Esophagus muscularis mucosa (tissue), 4 donors: ENCODE measurements at regions not wholly inside any gene's neighbourhood (a gene's known extent, or its start where the extent isn't known, plus 50 kb on each side); places are given as distances from the start of the nearest gene placed in this dataset.

ENCODE experiments used
- DNase-seq: peaks from one replicate; pipeline ENCODE4 v3.0.0-alpha.2; 2017; ENCODE audit errors: extremely low spot score
- H3K27ac ChIP-seq, 4 donors: fragments of 200-600 bp; sonication (generic); replicated peaks in 1 of 4; 1 replicate in 3 of 4; 2 replicates in 1 of 4; pipeline ENCODE4 v1.5.1; 2016 to 2019; ENCODE audit warnings: mild to moderate bottlenecking in 1 of 4
- H3K27me3 ChIP-seq, 4 donors: fragments of 200-600 bp; sonication (generic); one replicate each; pipeline versions ENCODE4 v1.5.1 to v1.6.0; 2016 to 2019
- H3K36me3 ChIP-seq, 4 donors: fragments of 200-600 bp; sonication (generic); one replicate each; pipeline ENCODE4 v1.5.1; 2016 to 2019
- H3K4me1 ChIP-seq, 4 donors: fragments of 200-600 bp; sonication (generic); one replicate each; pipeline ENCODE4 v1.5.1; 2016 to 2019
- H3K4me3 ChIP-seq, 4 donors: fragments of 200-600 bp; sonication (generic); 1 replicate in 2 of 4; 2 replicates in 2 of 4; pipeline ENCODE4 v1.5.1; 2016 to 2019; ENCODE audit warnings: mild to moderate bottlenecking in 4 of 4, moderate library complexity in 1 of 4
- H3K9me3 ChIP-seq, 4 donors: fragments of 200-600 bp; sonication (generic); 1 replicate in 3 of 4; 2 replicates in 1 of 4; pipeline ENCODE4 v1.5.1; 2016 to 2019
- CTCF ChIP-seq, 3 experiments: fragments of 200-600 bp in 2 of 3; fragments of 450-650 bp in 1 of 3; sonication (generic) in 2 of 3; IDR thresholded peaks; one replicate each; pipeline ENCODE4 v1.5.1; 2017 to 2019; ENCODE audit warnings: antibody characterized with exemption in 3 of 3, mild to moderate bottlenecking in 2 of 3, moderate library complexity in 1 of 3
- EP300 ChIP-seq: sonication (generic); formaldehyde crosslinking; IDR thresholded peaks from one replicate; pipeline ENCODE4 v1.6.1; 2017; ENCODE audit warnings: antibody characterized with exemption
- POLR2A ChIP-seq: fragments of 450-650 bp; IDR thresholded peaks from one replicate; pipeline ENCODE4 v1.6.1; 2017; ENCODE audit warnings: antibody characterized with exemption, moderate library complexity, mild to moderate bottlenecking, low read depth
- POLR2AphosphoS5 ChIP-seq, 2 donors: sonication (generic); formaldehyde crosslinking; IDR thresholded peaks; one replicate each; pipeline ENCODE4 v1.6.1; 2017; ENCODE audit warnings: antibody characterized with exemption in 2 of 2
- WGBS: methylation state at CpG from one replicate; pipeline ENCODE4 v1.1.5; 2018; 5-methylcytosine and 5-hydroxymethylcytosine counted together
- intact Hi-C: fragments of 100-400 bp; cut with DNase I; formaldehyde crosslinking; loops from one replicate; pipeline ENCODE4 v1.15.1; 2023

DNA sequence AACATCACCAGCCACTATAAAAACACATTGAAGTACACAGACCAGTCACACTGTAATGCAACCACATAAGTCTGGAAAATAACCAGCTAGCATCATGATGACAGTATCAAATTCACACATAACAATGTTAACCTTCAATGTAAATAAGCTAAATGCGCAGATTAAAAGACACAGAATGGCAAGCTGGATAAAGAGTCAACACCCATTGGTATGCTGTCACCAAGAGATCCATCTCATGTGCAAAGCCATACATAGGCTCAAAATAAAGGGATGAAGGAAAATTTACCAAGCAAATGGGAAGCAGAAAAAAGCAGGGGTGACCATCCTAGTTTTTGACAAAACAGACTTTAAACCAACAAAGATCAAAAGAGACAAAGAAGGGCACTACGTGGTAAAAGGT, 110.8 kb downstream of the NR4A2 start:
- no peak overlapping the region for H3K27ac ChIP-seq
- H3K4me1 ChIP-seq: no peaks in the 10 kb centered on the region
- H3K9me3 ChIP-seq: peaks cover 0 to 31% (median 10%) of the 10 kb centered on the region in 4 donors
- H3K4me3 ChIP-seq: no peak overlapping the region
- no peaks in the 10 kb centered on the region for H3K36me3 ChIP-seq
- H3K27me3 ChIP-seq: no peaks in the 10 kb centered on the region
- no peak for DNase-seq
- no peak for TF ChIP-seq POLR2AphosphoS5 (IDR thresholded peaks at IDR 0.05)
- no peak for TF ChIP-seq CTCF (IDR thresholded peaks at IDR 0.05)
- no peak for TF ChIP-seq POLR2A
- no peak for TF ChIP-seq EP300
- intact Hi-C loops: no loop called here
- WGBS: 80% methylated on average over 2 of the region's 2 CpGs

GRCh38 chr2:156219491-156220100, 112.9 kb downstream of the NR4A2 start:
- H3K4me1 ChIP-seq: no peaks in the 10 kb centered on the region
- H3K9me3 ChIP-seq: peaks cover 0 to 31% (median 10%) of the 10 kb centered on the region in 4 donors
- WGBS: 78% methylated on average over 4 of the region's 4 CpGs
- no peak overlapping the region for H3K4me3 ChIP-seq
- no peaks in the 10 kb centered on the region for H3K27me3 ChIP-seq
- no peak for DNase-seq
- no peaks in the 10 kb centered on the region for H3K36me3 ChIP-seq
- intact Hi-C loops: no loop called here
- H3K27ac ChIP-seq: no peak overlapping the region
- TF ChIP-seq EP300 (no peak), POLR2AphosphoS5 (IDR thresholded peaks at IDR 0.05) (no peak), POLR2A (no peak), CTCF (IDR thresholded peaks at IDR 0.05) (no peak)

DNA sequence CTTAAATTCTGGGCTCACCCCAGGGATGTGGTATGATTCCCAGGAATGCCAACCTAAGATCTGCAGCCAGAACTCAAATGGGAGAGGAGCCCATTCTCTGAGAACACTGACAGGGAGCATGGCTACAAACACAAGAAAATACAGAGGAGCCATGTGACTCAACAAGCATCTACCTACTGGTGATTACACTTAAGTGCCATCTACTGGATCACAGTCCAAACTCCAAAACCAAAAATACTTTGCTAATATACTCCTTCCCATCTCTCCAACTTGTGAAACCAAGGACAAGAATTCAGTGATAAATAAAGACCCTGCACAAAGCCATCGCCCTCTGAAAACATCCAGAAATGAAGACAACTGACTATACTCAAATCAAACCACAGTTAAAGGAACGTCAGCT, 116.9 kb downstream of the NR4A2 start:
- Histone ChIP-seq H3K9me3 (no peaks in the 10 kb centered on the region), H3K4me3 (no peak overlapping the region), H3K27me3 (no peaks in the 10 kb centered on the region), H3K4me1 (no peaks in the 10 kb centered on the region), H3K36me3 (no peaks in the 10 kb centered on the region), H3K27ac (no peak overlapping the region)
- no peak for TF ChIP-seq EP300
- no peak for TF ChIP-seq POLR2A
- TF ChIP-seq CTCF (IDR thresholded peaks at IDR 0.05): no peak
- no peak for TF ChIP-seq POLR2AphosphoS5 (IDR thresholded peaks at IDR 0.05)
- intact Hi-C loops: no loop called here
- 46% methylated on average over 2 of the region's 2 CpGs for WGBS
- no peak for DNase-seq

- no peak for TF ChIP-seq POLR2A
- TF ChIP-seq POLR2AphosphoS5 (IDR thresholded peaks at IDR 0.05): no peak
- no peak for TF ChIP-seq EP300
- TF ChIP-seq CTCF (IDR thresholded peaks at IDR 0.05): no peak
- intact Hi-C loops: no loop called here
- DNase-seq: no peak
- Histone ChIP-seq H3K36me3 (no peaks in the 10 kb centered on the region), H3K27ac (no peak overlapping the region), H3K9me3 (no peaks in the 10 kb centered on the region), H3K4me3 (no peak overlapping the region), H3K27me3 (no peaks in the 10 kb centered on the region), H3K4me1 (no peaks in the 10 kb centered on the region)
Observed at GRCh38 chr2:156211318-156211717, 121.2 kb downstream of the NR4A2 start.

DNA sequence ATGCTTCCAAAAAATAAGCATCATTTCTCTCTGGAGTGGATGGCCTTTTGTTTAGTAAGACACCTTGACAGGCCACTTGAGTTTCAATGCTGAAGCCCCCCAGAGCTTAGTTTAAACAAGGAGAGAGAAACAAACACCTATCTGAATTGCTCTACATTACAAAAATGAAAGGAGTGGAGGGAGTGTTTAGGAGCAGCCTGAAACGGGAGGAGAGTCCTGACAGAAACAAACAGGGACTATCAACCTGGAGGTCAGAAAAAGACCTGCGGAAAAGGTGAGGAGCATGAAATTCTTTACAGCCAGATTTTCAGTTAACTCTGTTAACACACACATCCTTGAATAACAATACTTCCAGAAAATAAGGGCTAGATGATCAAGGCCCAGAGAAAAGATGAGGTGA, 126.2 kb downstream of the NR4A2 start:
- Histone ChIP-seq H3K9me3 (no peaks in the 10 kb centered on the region), H3K36me3 (no peaks in the 10 kb centered on the region), H3K4me1 (no peaks in the 10 kb centered on the region), H3K4me3 (no peak overlapping the region), H3K27ac (no peak overlapping the region), H3K27me3 (no peaks in the 10 kb centered on the region)
- intact Hi-C loops: no loop called here
- 52% methylated on average over 2 of the region's 2 CpGs for WGBS
- DNase-seq: no peak
- TF ChIP-seq EP300 (no peak), POLR2A (no peak), CTCF (IDR thresholded peaks at IDR 0.05) (no peak), POLR2AphosphoS5 (IDR thresholded peaks at IDR 0.05) (no peak)
